ENCODE measurements at regions not wholly inside any gene's neighbourhood (a gene's known extent, or its start where the extent isn't known, plus 50 kb on each side); places are given as distances from the start of the nearest gene placed in this dataset.

DNA sequence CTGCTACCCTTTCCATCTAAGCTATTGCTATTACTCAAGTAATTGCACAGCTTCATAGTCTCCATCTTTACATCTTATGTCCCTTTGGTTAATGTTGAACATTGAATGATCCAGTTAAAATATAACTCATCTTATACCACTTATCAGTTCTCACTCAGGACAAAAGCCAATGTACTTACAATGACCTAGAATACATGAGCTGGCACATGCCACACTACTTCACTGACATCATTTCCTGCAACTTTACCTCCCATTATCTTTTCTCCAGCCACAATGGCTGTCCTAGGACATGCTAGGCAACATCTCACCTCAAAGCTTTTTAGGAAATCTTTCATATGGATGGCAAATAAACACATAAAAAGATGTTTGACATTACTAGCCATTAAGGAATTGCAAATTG, 309.2 kb downstream of the FOXG1 start (continued):
- TF ChIP-seq, protein P1, sequence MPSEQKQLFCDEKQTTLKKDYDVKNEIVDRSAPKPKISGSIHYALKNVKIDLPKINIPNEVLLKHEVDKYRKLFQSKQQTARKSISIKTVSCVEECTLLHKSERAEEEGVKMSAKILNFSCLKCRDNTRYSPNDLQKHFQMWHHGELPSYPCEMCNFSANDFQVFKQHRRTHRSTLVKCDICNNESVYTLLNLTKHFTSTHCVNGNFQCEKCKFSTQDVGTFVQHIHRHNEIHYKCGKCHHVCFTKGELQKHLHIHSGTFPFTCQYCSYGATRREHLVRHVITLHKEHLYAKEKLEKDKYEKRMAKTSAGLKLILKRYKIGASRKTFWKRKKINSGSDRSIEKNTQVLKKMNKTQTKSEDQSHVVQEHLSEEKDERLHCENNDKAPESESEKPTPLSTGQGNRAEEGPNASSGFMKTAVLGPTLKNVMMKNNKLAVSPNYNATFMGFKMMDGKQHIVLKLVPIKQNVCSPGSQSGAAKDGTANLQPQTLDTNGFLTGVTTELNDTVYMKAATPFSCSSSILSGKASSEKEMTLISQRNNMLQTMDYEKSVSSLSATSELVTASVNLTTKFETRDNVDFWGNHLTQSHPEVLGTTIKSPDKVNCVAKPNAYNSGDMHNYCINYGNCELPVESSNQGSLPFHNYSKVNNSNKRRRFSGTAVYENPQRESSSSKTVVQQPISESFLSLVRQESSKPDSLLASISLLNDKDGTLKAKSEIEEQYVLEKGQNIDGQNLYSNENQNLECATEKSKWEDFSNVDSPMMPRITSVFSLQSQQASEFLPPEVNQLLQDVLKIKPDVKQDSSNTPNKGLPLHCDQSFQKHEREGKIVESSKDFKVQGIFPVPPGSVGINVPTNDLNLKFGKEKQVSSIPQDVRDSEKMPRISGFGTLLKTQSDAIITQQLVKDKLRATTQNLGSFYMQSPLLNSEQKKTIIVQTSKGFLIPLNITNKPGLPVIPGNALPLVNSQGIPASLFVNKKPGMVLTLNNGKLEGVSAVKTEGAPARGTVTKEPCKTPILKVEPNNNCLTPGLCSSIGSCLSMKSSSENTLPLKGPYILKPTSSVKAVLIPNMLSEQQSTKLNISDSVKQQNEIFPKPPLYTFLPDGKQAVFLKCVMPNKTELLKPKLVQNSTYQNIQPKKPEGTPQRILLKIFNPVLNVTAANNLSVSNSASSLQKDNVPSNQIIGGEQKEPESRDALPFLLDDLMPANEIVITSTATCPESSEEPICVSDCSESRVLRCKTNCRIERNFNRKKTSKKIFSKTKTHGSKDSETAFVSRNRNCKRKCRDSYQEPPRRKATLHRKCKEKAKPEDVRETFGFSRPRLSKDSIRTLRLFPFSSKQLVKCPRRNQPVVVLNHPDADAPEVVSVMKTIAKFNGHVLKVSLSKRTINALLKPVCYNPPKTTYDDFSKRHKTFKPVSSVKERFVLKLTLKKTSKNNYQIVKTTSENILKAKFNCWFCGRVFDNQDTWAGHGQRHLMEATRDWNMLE (tag by site-specific recombination; conservative IDR thresholded peaks at IDR 0.05; ENCODE audit: low read depth) = no peak
- TF ChIP-seq, protein P2, sequence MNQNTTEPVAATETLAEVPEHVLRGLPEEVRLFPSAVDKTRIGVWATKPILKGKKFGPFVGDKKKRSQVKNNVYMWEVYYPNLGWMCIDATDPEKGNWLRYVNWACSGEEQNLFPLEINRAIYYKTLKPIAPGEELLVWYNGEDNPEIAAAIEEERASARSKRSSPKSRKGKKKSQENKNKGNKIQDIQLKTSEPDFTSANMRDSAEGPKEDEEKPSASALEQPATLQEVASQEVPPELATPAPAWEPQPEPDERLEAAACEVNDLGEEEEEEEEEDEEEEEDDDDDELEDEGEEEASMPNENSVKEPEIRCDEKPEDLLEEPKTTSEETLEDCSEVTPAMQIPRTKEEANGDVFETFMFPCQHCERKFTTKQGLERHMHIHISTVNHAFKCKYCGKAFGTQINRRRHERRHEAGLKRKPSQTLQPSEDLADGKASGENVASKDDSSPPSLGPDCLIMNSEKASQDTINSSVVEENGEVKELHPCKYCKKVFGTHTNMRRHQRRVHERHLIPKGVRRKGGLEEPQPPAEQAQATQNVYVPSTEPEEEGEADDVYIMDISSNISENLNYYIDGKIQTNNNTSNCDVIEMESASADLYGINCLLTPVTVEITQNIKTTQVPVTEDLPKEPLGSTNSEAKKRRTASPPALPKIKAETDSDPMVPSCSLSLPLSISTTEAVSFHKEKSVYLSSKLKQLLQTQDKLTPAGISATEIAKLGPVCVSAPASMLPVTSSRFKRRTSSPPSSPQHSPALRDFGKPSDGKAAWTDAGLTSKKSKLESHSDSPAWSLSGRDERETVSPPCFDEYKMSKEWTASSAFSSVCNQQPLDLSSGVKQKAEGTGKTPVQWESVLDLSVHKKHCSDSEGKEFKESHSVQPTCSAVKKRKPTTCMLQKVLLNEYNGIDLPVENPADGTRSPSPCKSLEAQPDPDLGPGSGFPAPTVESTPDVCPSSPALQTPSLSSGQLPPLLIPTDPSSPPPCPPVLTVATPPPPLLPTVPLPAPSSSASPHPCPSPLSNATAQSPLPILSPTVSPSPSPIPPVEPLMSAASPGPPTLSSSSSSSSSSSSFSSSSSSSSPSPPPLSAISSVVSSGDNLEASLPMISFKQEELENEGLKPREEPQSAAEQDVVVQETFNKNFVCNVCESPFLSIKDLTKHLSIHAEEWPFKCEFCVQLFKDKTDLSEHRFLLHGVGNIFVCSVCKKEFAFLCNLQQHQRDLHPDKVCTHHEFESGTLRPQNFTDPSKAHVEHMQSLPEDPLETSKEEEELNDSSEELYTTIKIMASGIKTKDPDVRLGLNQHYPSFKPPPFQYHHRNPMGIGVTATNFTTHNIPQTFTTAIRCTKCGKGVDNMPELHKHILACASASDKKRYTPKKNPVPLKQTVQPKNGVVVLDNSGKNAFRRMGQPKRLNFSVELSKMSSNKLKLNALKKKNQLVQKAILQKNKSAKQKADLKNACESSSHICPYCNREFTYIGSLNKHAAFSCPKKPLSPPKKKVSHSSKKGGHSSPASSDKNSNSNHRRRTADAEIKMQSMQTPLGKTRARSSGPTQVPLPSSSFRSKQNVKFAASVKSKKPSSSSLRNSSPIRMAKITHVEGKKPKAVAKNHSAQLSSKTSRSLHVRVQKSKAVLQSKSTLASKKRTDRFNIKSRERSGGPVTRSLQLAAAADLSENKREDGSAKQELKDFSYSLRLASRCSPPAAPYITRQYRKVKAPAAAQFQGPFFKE (tag by site-specific recombination; IDR thresholded peaks at IDR 0.05; ENCODE audit: borderline replicate concordance) = no peak
- TF ChIP-seq SCRT2 (tag by site-specific recombination; IDR thresholded peaks at IDR 0.05) (no peak), HOXD13 (CRISPR knock-in tag; IDR thresholded peaks at IDR 0.05; ENCODE audit: borderline replicate concordance) (no peak), ZNF76 (tag by site-specific recombination; IDR thresholded peaks at IDR 0.05; ENCODE audit: borderline replicate concordance, low read depth) (no peak), ZNF341 (tag by site-specific recombination; IDR thresholded peaks at IDR 0.05; ENCODE audit: low read depth) (no peak), ZNF366 (tag by site-specific recombination; conservative IDR thresholded peaks at IDR 0.05) (no peak), ZNF416 (tag by site-specific recombination; IDR thresholded peaks at IDR 0.05) (no peak), ZNF423 (tag by site-specific recombination; IDR thresholded peaks at IDR 0.05) (no peak)
- TF ChIP-seq, protein P3, sequence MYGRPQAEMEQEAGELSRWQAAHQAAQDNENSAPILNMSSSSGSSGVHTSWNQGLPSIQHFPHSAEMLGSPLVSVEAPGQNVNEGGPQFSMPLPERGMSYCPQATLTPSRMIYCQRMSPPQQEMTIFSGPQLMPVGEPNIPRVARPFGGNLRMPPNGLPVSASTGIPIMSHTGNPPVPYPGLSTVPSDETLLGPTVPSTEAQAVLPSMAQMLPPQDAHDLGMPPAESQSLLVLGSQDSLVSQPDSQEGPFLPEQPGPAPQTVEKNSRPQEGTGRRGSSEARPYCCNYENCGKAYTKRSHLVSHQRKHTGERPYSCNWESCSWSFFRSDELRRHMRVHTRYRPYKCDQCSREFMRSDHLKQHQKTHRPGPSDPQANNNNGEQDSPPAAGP (tag by site-specific recombination; IDR thresholded peaks at IDR 0.05) = no peak

DNA sequence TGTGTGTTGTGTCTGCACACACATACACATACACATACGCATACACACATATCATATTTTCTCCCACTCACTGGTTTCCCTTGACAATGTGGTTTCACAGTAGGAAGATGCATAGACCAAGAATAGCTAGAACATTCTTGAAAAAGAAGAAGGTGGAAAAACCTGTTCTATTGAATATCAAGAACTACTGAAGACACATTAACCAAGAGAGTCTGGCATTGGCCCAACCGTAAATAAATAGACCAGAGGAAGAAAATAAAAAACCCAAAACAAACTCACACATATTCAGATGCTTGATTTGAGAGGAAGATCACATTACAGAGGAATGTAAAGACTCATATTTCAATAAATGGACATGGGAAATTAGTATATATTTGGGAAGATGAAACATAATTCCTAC, 311.3 kb downstream of the FOXG1 start:
- no peak overlapping the region for H3K27ac ChIP-seq (ENCODE audit: extremely low read depth, low read depth, low read length)
- H3K4me1 ChIP-seq (ENCODE audit: control insufficient read depth, insufficient read depth, low read length) = no peaks in the 10 kb centered on the region
- H3K9me3 ChIP-seq (ENCODE audit: control insufficient read depth, insufficient read depth, low read depth, low read length) = no peaks in the 10 kb centered on the region
- H3K36me3 ChIP-seq (ENCODE audit: control insufficient read depth in 2 of 2, insufficient read depth in 1 of 2, low read length in 2 of 2) = no peaks in the 10 kb centered on the region
- TF ChIP-seq ZNF157 (tag by site-specific recombination; IDR thresholded peaks at IDR 0.05) (no peak), KLF1 (tag by site-specific recombination; IDR thresholded peaks at IDR 0.05) (no peak)
- TF ChIP-seq, protein P4, sequence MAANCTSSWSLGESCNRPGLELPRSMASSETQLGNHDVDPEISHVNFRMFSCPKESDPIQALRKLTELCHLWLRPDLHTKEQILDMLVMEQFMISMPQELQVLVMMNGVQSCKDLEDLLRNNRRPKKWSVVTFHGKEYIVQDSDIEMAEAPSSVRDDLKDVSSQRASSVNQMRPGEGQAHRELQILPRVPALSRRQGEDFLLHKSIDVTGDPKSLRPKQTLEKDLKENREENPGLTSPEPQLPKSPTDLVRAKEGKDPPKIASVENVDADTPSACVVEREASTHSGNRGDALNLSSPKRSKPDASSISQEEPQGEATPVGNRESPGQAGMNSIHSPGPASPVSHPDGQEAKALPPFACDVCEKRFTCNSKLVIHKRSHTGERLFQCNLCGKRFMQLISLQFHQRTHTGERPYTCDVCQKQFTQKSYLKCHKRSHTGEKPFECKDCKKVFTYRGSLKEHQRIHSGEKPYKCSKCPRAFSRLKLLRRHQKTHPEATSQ (tag by site-specific recombination; IDR thresholded peaks at IDR 0.05) = no peak
- ChIA-PET POLR2A (no interaction called here), CTCF (no interaction called here)
- no peak overlapping the region for H3K4me3 ChIP-seq (ENCODE audit: low read depth, low read length)
